C4-2B (cell line): ENCODE measurements at regions not wholly inside any gene's neighbourhood (a gene's known extent, or its start where the extent isn't known, plus 50 kb on each side); places are given as distances from the start of the nearest gene placed in this dataset.

Experiments used
- ZFX ChIP-seq: fragments of 450-650 bp; IDR thresholded peaks from 2 replicates; pipeline ENCODE4 v1.6.1; 2017
- TF ChIP-seq, protein P1 (sequence below): fragments of 450-650 bp; conservative IDR thresholded peaks from 2 replicates; pipeline ENCODE4 v1.5.1; 2017; ENCODE audit warnings: mild to moderate bottlenecking

DNA sequence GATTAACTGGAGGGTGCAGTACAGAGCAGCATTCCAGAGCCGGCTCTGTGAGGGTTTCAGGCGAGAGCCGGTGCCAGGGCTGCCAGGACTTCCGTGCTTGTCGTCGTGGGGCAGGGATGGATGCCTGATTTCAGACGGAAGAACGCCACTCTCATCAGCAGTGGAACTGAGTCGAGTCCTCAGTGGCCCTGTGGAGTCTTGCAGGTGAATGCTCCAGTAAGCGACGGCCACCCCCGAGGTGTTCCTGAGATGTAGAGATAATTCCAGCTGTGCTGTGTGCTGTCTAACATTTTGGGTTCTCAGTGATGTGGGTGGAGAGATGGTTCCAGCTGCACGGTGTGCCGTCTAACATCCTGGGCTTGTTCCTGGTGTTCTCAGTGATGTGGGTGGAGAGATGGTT is 103.1 kb upstream of the ALKAL2 start:
- TF ChIP-seq, protein P1, sequence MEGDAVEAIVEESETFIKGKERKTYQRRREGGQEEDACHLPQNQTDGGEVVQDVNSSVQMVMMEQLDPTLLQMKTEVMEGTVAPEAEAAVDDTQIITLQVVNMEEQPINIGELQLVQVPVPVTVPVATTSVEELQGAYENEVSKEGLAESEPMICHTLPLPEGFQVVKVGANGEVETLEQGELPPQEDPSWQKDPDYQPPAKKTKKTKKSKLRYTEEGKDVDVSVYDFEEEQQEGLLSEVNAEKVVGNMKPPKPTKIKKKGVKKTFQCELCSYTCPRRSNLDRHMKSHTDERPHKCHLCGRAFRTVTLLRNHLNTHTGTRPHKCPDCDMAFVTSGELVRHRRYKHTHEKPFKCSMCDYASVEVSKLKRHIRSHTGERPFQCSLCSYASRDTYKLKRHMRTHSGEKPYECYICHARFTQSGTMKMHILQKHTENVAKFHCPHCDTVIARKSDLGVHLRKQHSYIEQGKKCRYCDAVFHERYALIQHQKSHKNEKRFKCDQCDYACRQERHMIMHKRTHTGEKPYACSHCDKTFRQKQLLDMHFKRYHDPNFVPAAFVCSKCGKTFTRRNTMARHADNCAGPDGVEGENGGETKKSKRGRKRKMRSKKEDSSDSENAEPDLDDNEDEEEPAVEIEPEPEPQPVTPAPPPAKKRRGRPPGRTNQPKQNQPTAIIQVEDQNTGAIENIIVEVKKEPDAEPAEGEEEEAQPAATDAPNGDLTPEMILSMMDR = no peak
- TF ChIP-seq ZFX = no peak
